Thyroid gland (tissue), 4 donors: ENCODE measurements at regions not wholly inside any gene's neighbourhood (a gene's known extent, or its start where the extent isn't known, plus 50 kb on each side); places are given as distances from the start of the nearest gene placed in this dataset.

Source experiments
- DNase-seq, 2 donors: peaks; one replicate each; pipeline ENCODE4 v3.0.0-alpha.2; 2019
- H3K27ac ChIP-seq, 3 donors: fragments of 200-600 bp; sonication (generic); 1 replicate in 2 of 3; 2 replicates in 1 of 3; pipeline ENCODE4 v1.5.1; 2016 to 2019; ENCODE audit warnings: mild to moderate bottlenecking in 1 of 3, moderate library complexity in 1 of 3
- H3K27me3 ChIP-seq: fragments of 200-600 bp; sonication (generic); one replicate; pipeline ENCODE4 v1.5.1; 2019
- H3K36me3 ChIP-seq, 2 donors: fragments of 200-600 bp; sonication (generic); one replicate each; pipeline ENCODE4 v1.5.1; 2016 to 2019
- H3K4me1 ChIP-seq, 2 donors: fragments of 200-600 bp; sonication (generic); one replicate each; pipeline ENCODE4 v1.5.1; 2017 to 2019
- H3K4me3 ChIP-seq, 3 donors: fragments of 200-600 bp; sonication (generic); replicated peaks in 1 of 3; 1 replicate in 2 of 3; 2 replicates in 1 of 3; pipeline ENCODE4 v1.5.1; 2016; ENCODE audit warnings: mild to moderate bottlenecking in 1 of 3
- H3K9me3 ChIP-seq: fragments of 200-600 bp; sonication (generic); one replicate; pipeline ENCODE4 v1.5.1; 2017
- CTCF ChIP-seq, 6 experiments: fragments of 200-600 bp in 3 of 6; fragments of 450-650 bp in 3 of 6; sonication (generic) in 3 of 6; IDR thresholded peaks; one replicate each; pipeline ENCODE4 v1.5.1; 2016 to 2019; ENCODE audit warnings: antibody characterized with exemption in 6 of 6, mild to moderate bottlenecking in 2 of 6, inconsistent platforms in 1 of 6, moderate library complexity in 1 of 6
- POLR2A ChIP-seq, 2 donors: fragments of 450-650 bp; IDR thresholded peaks; one replicate each; pipeline ENCODE4 v1.6.1; 2017; ENCODE audit warnings: antibody characterized with exemption in 2 of 2, mild to moderate bottlenecking in 2 of 2, moderate library complexity in 1 of 2
- WGBS, 2 donors: methylation state at CpG; one replicate each; pipeline ENCODE4 v1.1.5; 2017; 5-methylcytosine and 5-hydroxymethylcytosine counted together
- intact Hi-C: fragments of 100-400 bp; cut with DNase I; formaldehyde crosslinking; loops from one replicate; pipeline ENCODE4 v1.15.1; 2023

GRCh38 chr5:143703659-143704058 lies 108.3 kb upstream of the HMHB1 start:
- TF ChIP-seq CTCF (IDR thresholded peaks at IDR 0.05): no peak
- no peak for TF ChIP-seq POLR2A (IDR thresholded peaks at IDR 0.05)
- DNase-seq: no peak
- no peaks in the 10 kb centered on the region for H3K36me3 ChIP-seq
- intact Hi-C loops: no loop called here
- no peak overlapping the region for H3K4me3 ChIP-seq
- 94 to 96% methylated on average over 5 of the region's 5 CpGs for WGBS, 2 donors
- peaks cover 13 to 17% of the 10 kb centered on the region in 2 donors for H3K4me1 ChIP-seq
- no peaks in the 10 kb centered on the region for H3K9me3 ChIP-seq
- H3K27me3 ChIP-seq: no peaks in the 10 kb centered on the region
- no peak overlapping the region for H3K27ac ChIP-seq

GRCh38 chr5:143701493-143701892 lies 110.5 kb upstream of the HMHB1 start:
- intact Hi-C loops: no loop called here
- Histone ChIP-seq H3K36me3 (no peaks in the 10 kb centered on the region), H3K27ac (no peak overlapping the region), H3K27me3 (no peaks in the 10 kb centered on the region), H3K4me3 (no peak overlapping the region), H3K9me3 (no peaks in the 10 kb centered on the region), H3K4me1 (peaks cover 0 to 11% of the 10 kb centered on the region in 2 donors)
- TF ChIP-seq CTCF (IDR thresholded peaks at IDR 0.05) (no peak), POLR2A (IDR thresholded peaks at IDR 0.05) (no peak)
- no peak for DNase-seq
- 96 to 100% methylated on average over 1 of the region's 1 CpG for WGBS, 2 donors

DNA sequence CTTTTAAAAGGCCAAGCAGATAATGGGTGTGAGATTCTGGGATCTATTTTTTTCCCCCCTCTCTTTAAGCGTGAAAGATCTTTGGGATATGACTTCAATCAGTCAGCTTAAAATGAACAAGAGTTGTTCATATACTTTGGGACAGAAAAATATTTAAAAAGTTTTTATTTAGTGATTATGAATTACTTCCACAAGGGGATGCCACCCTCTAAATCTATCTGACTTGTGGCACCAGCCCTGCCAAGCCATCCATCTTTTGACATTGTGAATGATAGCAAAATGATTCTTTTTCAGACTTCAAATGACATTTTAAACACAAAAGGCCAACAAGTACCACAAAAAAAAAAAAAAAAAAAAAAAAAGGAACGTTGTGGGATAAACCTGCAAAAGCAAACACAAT lies 111.0 kb upstream of the HMHB1 start:
- TF ChIP-seq CTCF (IDR thresholded peaks at IDR 0.05): no peak
- no peak for TF ChIP-seq POLR2A (IDR thresholded peaks at IDR 0.05)
- intact Hi-C loops: no loop called here

GRCh38 chr5:143699121-143699520 lies 112.8 kb upstream of the HMHB1 start:
- intact Hi-C loops: no loop called here
- no peaks in the 10 kb centered on the region for H3K9me3 ChIP-seq
- WGBS, 2 donors: 92 to 98% methylated on average over 1 of the region's 1 CpG

More for the DNA sequence above, 111.0 kb upstream of the HMHB1 start:
- H3K4me1 ChIP-seq: peaks cover 0 to 11% of the 10 kb centered on the region in 2 donors
- no peaks in the 10 kb centered on the region for H3K27me3 ChIP-seq
- WGBS, 2 donors: 79 to 82% methylated on average over 2 of the region's 2 CpGs
- no peaks in the 10 kb centered on the region for H3K9me3 ChIP-seq
- H3K4me3 ChIP-seq: no peak overlapping the region
- no peaks in the 10 kb centered on the region for H3K36me3 ChIP-seq
- no peak overlapping the region for H3K27ac ChIP-seq
- no peak for DNase-seq

DNA sequence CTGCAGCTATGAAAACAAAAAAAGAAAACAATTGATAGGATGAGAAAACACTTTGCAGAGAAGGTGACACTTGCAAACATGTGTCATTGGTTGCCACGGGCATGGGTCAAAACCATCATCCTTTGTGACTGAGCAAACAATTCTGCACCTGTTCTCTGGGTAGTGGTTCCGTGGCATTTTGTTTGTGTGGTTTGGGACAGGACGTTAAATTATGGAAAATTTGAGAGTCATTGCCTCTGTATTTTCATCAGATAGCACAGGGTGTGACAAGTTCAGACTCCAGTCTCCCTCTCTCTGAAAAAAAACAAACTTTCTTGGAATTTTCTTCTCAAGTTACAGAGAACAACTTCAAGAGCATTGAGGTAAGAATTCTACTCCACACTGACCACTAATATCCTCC lies 113.4 kb upstream of the HMHB1 start:
- DNase-seq: no peak
- WGBS, 2 donors: 44 to 46% methylated on average over 3 of the region's 3 CpGs
- Histone ChIP-seq H3K36me3 (no peaks in the 10 kb centered on the region), H3K4me3 (no peak overlapping the region), H3K9me3 (no peaks in the 10 kb centered on the region), H3K4me1 (peaks cover 0 to 20% of the 10 kb centered on the region in 2 donors), H3K27me3 (no peaks in the 10 kb centered on the region), H3K27ac (no peak overlapping the region)
- intact Hi-C loops: no loop called here
- TF ChIP-seq CTCF (IDR thresholded peaks at IDR 0.05) (no peak), POLR2A (IDR thresholded peaks at IDR 0.05) (no peak)

More at GRCh38 chr5:143699121-143699520, 112.8 kb upstream of the HMHB1 start:
- no peak overlapping the region for H3K27ac ChIP-seq
- H3K27me3 ChIP-seq: no peaks in the 10 kb centered on the region
- no peak for TF ChIP-seq CTCF (IDR thresholded peaks at IDR 0.05)
- no peak for TF ChIP-seq POLR2A (IDR thresholded peaks at IDR 0.05)
- no peak for DNase-seq
- peaks cover 0 to 14% of the 10 kb centered on the region in 2 donors for H3K4me1 ChIP-seq
- no peaks in the 10 kb centered on the region for H3K36me3 ChIP-seq
- H3K4me3 ChIP-seq: no peak overlapping the region
